ENCODE measurements at regions not wholly inside any gene's neighbourhood (a gene's known extent, or its start where the extent isn't known, plus 50 kb on each side); places are given as distances from the start of the nearest gene placed in this dataset.

GRCh38 chr12:4031703-4032291, 158.6 kb upstream of the PARP11 start:
- WGBS (ENCODE audit: missing lambda C conversion rate), result 49% methylated on average over 30 of the region's 30 CpGs
- peak overlapping the region; percentile 97 for H3K4me2 ChIP-seq
- H3K4me3 ChIP-seq, result peak overlapping the region; percentile 35
- ChIA-PET CTCF (interaction anchor here (0.5 to 14.6 kb wide), 7 partner anchors 15 to 1139 kb away, joined by 3 to 338 read pairs (median 5); no protein-coding TSS in a partner anchor), POLR2A (interaction anchor here (0.9 to 1.9 kb wide), 3 partner anchors 33 to 159 kb away, joined by 4 to 8 read pairs (median 6); partner anchors contain the start of gene PARP11)
- peak overlapping the region; percentile 78 to 93 for H3K27ac ChIP-seq
- ATAC-seq (peak; percentile 27 to 52; a peak in 4 of 6 replicates), DNase-seq (ENCODE audit: low read depth in 1 of 2, low spot score in 1 of 2) (peak; percentile 15 to 16), FAIRE-seq (no peak)
- TF ChIP-seq NFE2L2 (conservative IDR thresholded peaks at IDR 0.05; ENCODE audit: low read length) (no peak), SMC3 (IDR thresholded peaks at IDR 0.05) (no peak), NPAS2 (CRISPR knock-in tag; IDR thresholded peaks at IDR 0.05; ENCODE audit: borderline replicate concordance) (no peak), KDM5A (IDR thresholded peaks at IDR 0.05) (no peak), HOXA7 (CRISPR knock-in tag; IDR thresholded peaks at IDR 0.05) (no peak), CTCF (IDR thresholded peaks at IDR 0.05) (no peak), EP300 (IDR thresholded peaks at IDR 0.05) (no peak), RFX5 (IDR thresholded peaks at IDR 0.05) (no peak), FOSL2 (IDR thresholded peaks at IDR 0.05) (no peak), FOSL2 (CRISPR knock-in tag; IDR thresholded peaks at IDR 0.05) (no peak), TFCP2L1 (CRISPR knock-in tag; IDR thresholded peaks at IDR 0.05) (no peak), HMGXB4 (CRISPR knock-in tag; IDR thresholded peaks at IDR 0.05; ENCODE audit: borderline replicate concordance) (no peak), KDM1A (IDR thresholded peaks at IDR 0.05; ENCODE audit: low read depth) (no peak), GATA3 (IDR thresholded peaks at IDR 0.05; ENCODE audit: borderline replicate concordance) (no peak)
- peaks cover 21% of the 10 kb centered on the region for H3K4me1 ChIP-seq
- H3K9me3 ChIP-seq, result no peaks in the 10 kb centered on the region

DNA sequence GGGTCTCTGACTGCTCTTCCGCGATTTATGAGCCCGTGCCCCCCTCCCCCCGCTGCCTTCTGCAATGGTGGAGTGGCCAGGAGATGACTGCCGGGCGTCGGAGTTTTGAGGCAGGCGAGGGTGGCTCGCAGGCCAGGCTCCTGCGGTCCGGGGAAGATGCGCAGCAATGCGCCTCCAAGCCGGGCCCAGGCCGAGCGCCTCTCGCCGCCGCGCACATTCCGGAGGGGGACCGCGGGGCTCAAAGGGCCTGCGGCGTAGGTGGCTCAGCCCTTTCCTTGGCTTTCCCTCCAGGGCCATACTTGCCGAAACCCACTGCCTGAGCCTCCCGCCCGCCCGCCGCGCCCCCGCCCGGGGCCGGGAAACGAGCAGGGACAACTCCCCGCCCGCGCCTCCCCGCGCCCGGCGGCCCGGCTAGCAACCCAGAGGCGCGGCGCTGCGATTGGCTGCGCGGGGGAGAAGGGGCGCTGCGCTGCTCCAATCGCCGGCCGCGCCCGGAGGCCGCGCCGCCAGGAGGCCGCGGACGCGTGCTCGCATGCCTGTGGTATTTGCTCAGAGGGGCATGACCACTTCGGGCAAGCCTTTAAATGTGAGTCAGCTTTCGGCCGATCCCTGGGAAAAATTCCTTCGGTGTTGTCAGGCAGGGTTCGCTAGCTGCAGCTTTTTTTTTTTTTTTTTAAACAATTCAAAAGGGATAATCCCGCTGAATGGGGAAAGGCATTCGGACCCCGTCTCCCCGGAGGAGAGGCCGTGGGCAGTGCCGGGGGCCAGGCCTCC, 157.9 kb upstream of the PARP11 start:
- peak; percentile 95 to 96 for DNase-seq (ENCODE audit: low read depth in 1 of 2, low spot score in 1 of 2)
- peak; percentile 98 to 99 for ATAC-seq
- Histone ChIP-seq H3K4me2 (peak overlapping the region; percentile 97), H3K9me3 (no peaks in the 10 kb centered on the region), H3K27ac (peak overlapping the region; percentile 78 to 93), H3K4me1 (peaks cover 21% of the 10 kb centered on the region), H3K4me3 (peak overlapping the region; percentile 35)
- CTCF ChIA-PET, result interaction anchor here (0.5 to 14.6 kb wide), 6 partner anchors 14 to 1138 kb away, joined by 3 to 338 read pairs (median 4); no protein-coding TSS in a partner anchor
- WGBS (ENCODE audit: missing lambda C conversion rate), result 8% methylated on average over 38 of the region's 75 CpGs
- no peak for FAIRE-seq
- POLR2A ChIA-PET, result interaction anchor here (0.9 to 1.9 kb wide), 3 partner anchors 33 to 158 kb away, joined by 4 to 8 read pairs (median 6); partner anchors contain the start of gene PARP11
- TF ChIP-seq, protein P1, sequence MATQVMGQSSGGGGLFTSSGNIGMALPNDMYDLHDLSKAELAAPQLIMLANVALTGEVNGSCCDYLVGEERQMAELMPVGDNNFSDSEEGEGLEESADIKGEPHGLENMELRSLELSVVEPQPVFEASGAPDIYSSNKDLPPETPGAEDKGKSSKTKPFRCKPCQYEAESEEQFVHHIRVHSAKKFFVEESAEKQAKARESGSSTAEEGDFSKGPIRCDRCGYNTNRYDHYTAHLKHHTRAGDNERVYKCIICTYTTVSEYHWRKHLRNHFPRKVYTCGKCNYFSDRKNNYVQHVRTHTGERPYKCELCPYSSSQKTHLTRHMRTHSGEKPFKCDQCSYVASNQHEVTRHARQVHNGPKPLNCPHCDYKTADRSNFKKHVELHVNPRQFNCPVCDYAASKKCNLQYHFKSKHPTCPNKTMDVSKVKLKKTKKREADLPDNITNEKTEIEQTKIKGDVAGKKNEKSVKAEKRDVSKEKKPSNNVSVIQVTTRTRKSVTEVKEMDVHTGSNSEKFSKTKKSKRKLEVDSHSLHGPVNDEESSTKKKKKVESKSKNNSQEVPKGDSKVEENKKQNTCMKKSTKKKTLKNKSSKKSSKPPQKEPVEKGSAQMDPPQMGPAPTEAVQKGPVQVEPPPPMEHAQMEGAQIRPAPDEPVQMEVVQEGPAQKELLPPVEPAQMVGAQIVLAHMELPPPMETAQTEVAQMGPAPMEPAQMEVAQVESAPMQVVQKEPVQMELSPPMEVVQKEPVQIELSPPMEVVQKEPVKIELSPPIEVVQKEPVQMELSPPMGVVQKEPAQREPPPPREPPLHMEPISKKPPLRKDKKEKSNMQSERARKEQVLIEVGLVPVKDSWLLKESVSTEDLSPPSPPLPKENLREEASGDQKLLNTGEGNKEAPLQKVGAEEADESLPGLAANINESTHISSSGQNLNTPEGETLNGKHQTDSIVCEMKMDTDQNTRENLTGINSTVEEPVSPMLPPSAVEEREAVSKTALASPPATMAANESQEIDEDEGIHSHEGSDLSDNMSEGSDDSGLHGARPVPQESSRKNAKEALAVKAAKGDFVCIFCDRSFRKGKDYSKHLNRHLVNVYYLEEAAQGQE (IDR thresholded peaks at IDR 0.05), result no peak
- TF ChIP-seq EHMT2 (IDR thresholded peaks at IDR 0.05; ENCODE audit: low read depth), result no peak
- peak; percentile 51; the same call in 1 of the 2 replicates for TF ChIP-seq RNF2 (IDR thresholded peaks at IDR 0.05; ENCODE audit: borderline replicate concordance, low read depth)
- TF ChIP-seq RAD21 (conservative IDR thresholded peaks at IDR 0.05 in 1 of 2, IDR thresholded peaks at IDR 0.05 in 1 of 2), result no peak
- TF ChIP-seq BHLHE40 (IDR thresholded peaks at IDR 0.05; ENCODE audit: low read depth, low read length), result peak; percentile 75
- TF ChIP-seq E2F6 (IDR thresholded peaks at IDR 0.05; ENCODE audit: borderline replicate concordance, low read depth), result peak; percentile 74
- TF ChIP-seq PBX3 (IDR thresholded peaks at IDR 0.05), result no peak
- TF ChIP-seq MAX (IDR thresholded peaks at IDR 0.05), result peak; percentile 95
- TF ChIP-seq EP300 (IDR thresholded peaks at IDR 0.05), result peak; percentile 34 to 56; a peak in 2 of 5 replicates
- no peak for TF ChIP-seq POLR2AphosphoS2 (conservative IDR thresholded peaks at IDR 0.05; ENCODE audit: low read length)
- peak; percentile 97 for TF ChIP-seq RFX5 (IDR thresholded peaks at IDR 0.05)
- TF ChIP-seq, protein P2, sequence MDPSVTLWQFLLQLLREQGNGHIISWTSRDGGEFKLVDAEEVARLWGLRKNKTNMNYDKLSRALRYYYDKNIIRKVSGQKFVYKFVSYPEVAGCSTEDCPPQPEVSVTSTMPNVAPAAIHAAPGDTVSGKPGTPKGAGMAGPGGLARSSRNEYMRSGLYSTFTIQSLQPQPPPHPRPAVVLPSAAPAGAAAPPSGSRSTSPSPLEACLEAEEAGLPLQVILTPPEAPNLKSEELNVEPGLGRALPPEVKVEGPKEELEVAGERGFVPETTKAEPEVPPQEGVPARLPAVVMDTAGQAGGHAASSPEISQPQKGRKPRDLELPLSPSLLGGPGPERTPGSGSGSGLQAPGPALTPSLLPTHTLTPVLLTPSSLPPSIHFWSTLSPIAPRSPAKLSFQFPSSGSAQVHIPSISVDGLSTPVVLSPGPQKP (IDR thresholded peaks at IDR 0.05; ENCODE audit: low read depth, low read length), result no peak
